ENCODE measurements at regions not wholly inside any gene's neighbourhood (a gene's known extent, or its start where the extent isn't known, plus 50 kb on each side); places are given as distances from the start of the nearest gene placed in this dataset.
"Not testable (repeated sequence)": the region's sequence is repeated elsewhere in the genome, so short reads cannot be mapped to it uniquely, and the experiment has no call there.

- H3K4me1 ChIP-seq (ENCODE audit: control insufficient read depth in 2 of 2, insufficient read depth in 2 of 2, low read length in 1 of 2) = no peaks in the 10 kb centered on the region
- WGBS, 2 donors = 83 to 87% methylated on average over 7 of the region's 7 CpGs
- H3K9me3 ChIP-seq (ENCODE audit: control insufficient read depth in 2 of 2, insufficient read depth in 1 of 2, low read depth in 1 of 2, low read length in 1 of 2) = no peaks in the 10 kb centered on the region
- no peaks in the 10 kb centered on the region for H3K36me3 ChIP-seq (ENCODE audit: control insufficient read depth in 2 of 2, insufficient read depth in 2 of 2, low read length in 1 of 2)
- no peak overlapping the region for H3K4me3 ChIP-seq (ENCODE audit: low read depth in 1 of 2, low read length in 2 of 2)
- no peaks in the 10 kb centered on the region for H3K27me3 ChIP-seq (ENCODE audit: control insufficient read depth in 1 of 2, insufficient read depth in 2 of 2, low read length in 2 of 2)
- no peak overlapping the region for H3K27ac ChIP-seq (ENCODE audit: low read depth in 2 of 2, low read length in 1 of 2)
Observed at GRCh38 chr9:90521811-90522570, 120.6 kb downstream of the DIRAS2 start.

- Histone ChIP-seq H3K27ac (ENCODE audit: low read depth in 2 of 2, low read length in 1 of 2) (no peak overlapping the region), H3K27me3 (ENCODE audit: control insufficient read depth in 1 of 2, insufficient read depth in 2 of 2, low read length in 2 of 2) (no peaks in the 10 kb centered on the region), H3K4me3 (ENCODE audit: low read depth in 1 of 2, low read length in 2 of 2) (no peak overlapping the region), H3K9me3 (ENCODE audit: control insufficient read depth in 2 of 2, insufficient read depth in 1 of 2, low read depth in 1 of 2, low read length in 1 of 2) (no peaks in the 10 kb centered on the region), H3K36me3 (ENCODE audit: control insufficient read depth in 2 of 2, insufficient read depth in 2 of 2, low read length in 1 of 2) (no peaks in the 10 kb centered on the region), H3K4me1 (ENCODE audit: control insufficient read depth in 2 of 2, insufficient read depth in 2 of 2, low read length in 1 of 2) (no peaks in the 10 kb centered on the region)
- WGBS, 2 donors = 28 to 40% methylated on average over 1 of the region's 1 CpG
Observed at GRCh38 chr9:90523958-90524357, 118.7 kb downstream of the DIRAS2 start.

- no peaks in the 10 kb centered on the region for H3K27me3 ChIP-seq (ENCODE audit: control insufficient read depth in 1 of 2, insufficient read depth in 2 of 2, low read length in 2 of 2)
- no peak overlapping the region for H3K27ac ChIP-seq (ENCODE audit: low read depth in 2 of 2, low read length in 1 of 2)
- no peaks in the 10 kb centered on the region for H3K9me3 ChIP-seq (ENCODE audit: control insufficient read depth in 2 of 2, insufficient read depth in 1 of 2, low read depth in 1 of 2, low read length in 1 of 2)
- no peaks in the 10 kb centered on the region for H3K36me3 ChIP-seq (ENCODE audit: control insufficient read depth in 2 of 2, insufficient read depth in 2 of 2, low read length in 1 of 2)
- H3K4me3 ChIP-seq (ENCODE audit: low read depth in 1 of 2, low read length in 2 of 2) = no peak overlapping the region
- H3K4me1 ChIP-seq (ENCODE audit: control insufficient read depth in 2 of 2, insufficient read depth in 2 of 2, low read length in 1 of 2) = no peaks in the 10 kb centered on the region
Observed at GRCh38 chr9:90526386-90526785, 116.2 kb downstream of the DIRAS2 start.

GRCh38 chr9:90536094-90536493 lies 106.5 kb downstream of the DIRAS2 start:
- H3K36me3 ChIP-seq (ENCODE audit: control insufficient read depth in 2 of 2, insufficient read depth in 2 of 2, low read length in 1 of 2); H3K27me3 ChIP-seq (ENCODE audit: control insufficient read depth in 1 of 2, insufficient read depth in 2 of 2, low read length in 2 of 2); H3K4me3 ChIP-seq (ENCODE audit: low read depth in 1 of 2, low read length in 2 of 2); H3K4me1 ChIP-seq (ENCODE audit: control insufficient read depth in 2 of 2, insufficient read depth in 2 of 2, low read length in 1 of 2); H3K27ac ChIP-seq (ENCODE audit: low read depth in 2 of 2, low read length in 1 of 2); H3K9me3 ChIP-seq (ENCODE audit: control insufficient read depth in 2 of 2, insufficient read depth in 1 of 2, low read depth in 1 of 2, low read length in 1 of 2): not testable (repeated sequence)
- 83 to 85% methylated on average over 4 of the region's 4 CpGs for WGBS, 2 donors

GRCh38 chr9:90538566-90538965 lies 104.1 kb downstream of the DIRAS2 start:
- 84 to 86% methylated on average over 4 of the region's 4 CpGs for WGBS, 2 donors
- no peaks in the 10 kb centered on the region for H3K27me3 ChIP-seq (ENCODE audit: control insufficient read depth in 1 of 2, insufficient read depth in 2 of 2, low read length in 2 of 2)

GRCh38 chr9:90539286-90539685 lies 103.3 kb downstream of the DIRAS2 start:
- no peak overlapping the region for H3K27ac ChIP-seq (ENCODE audit: low read depth in 2 of 2, low read length in 1 of 2)

More at GRCh38 chr9:90538566-90538965, 104.1 kb downstream of the DIRAS2 start:
- Histone ChIP-seq H3K4me1 (ENCODE audit: control insufficient read depth in 2 of 2, insufficient read depth in 2 of 2, low read length in 1 of 2) (no peaks in the 10 kb centered on the region), H3K9me3 (ENCODE audit: control insufficient read depth in 2 of 2, insufficient read depth in 1 of 2, low read depth in 1 of 2, low read length in 1 of 2) (no peaks in the 10 kb centered on the region), H3K36me3 (ENCODE audit: control insufficient read depth in 2 of 2, insufficient read depth in 2 of 2, low read length in 1 of 2) (no peaks in the 10 kb centered on the region), H3K4me3 (ENCODE audit: low read depth in 1 of 2, low read length in 2 of 2) (no peak overlapping the region), H3K27ac (ENCODE audit: low read depth in 2 of 2, low read length in 1 of 2) (no peak overlapping the region)

GRCh38 chr9:90540734-90541133 lies 101.9 kb downstream of the DIRAS2 start:
- H3K9me3 ChIP-seq (ENCODE audit: control insufficient read depth in 2 of 2, insufficient read depth in 1 of 2, low read depth in 1 of 2, low read length in 1 of 2) = no peaks in the 10 kb centered on the region
- H3K36me3 ChIP-seq (ENCODE audit: control insufficient read depth in 2 of 2, insufficient read depth in 2 of 2, low read length in 1 of 2) = no peaks in the 10 kb centered on the region
- WGBS, 2 donors = 77 to 97% methylated on average over 1 of the region's 1 CpG

More at GRCh38 chr9:90539286-90539685, 103.3 kb downstream of the DIRAS2 start:
- Histone ChIP-seq H3K36me3 (ENCODE audit: control insufficient read depth in 2 of 2, insufficient read depth in 2 of 2, low read length in 1 of 2) (no peaks in the 10 kb centered on the region), H3K27me3 (ENCODE audit: control insufficient read depth in 1 of 2, insufficient read depth in 2 of 2, low read length in 2 of 2) (no peaks in the 10 kb centered on the region), H3K4me3 (ENCODE audit: low read depth in 1 of 2, low read length in 2 of 2) (no peak overlapping the region), H3K9me3 (ENCODE audit: control insufficient read depth in 2 of 2, insufficient read depth in 1 of 2, low read depth in 1 of 2, low read length in 1 of 2) (no peaks in the 10 kb centered on the region), H3K4me1 (ENCODE audit: control insufficient read depth in 2 of 2, insufficient read depth in 2 of 2, low read length in 1 of 2) (no peaks in the 10 kb centered on the region)

GRCh38 chr9:90544488-90544887 lies 98.1 kb downstream of the DIRAS2 start:
- H3K27me3 ChIP-seq (ENCODE audit: control insufficient read depth in 1 of 2, insufficient read depth in 2 of 2, low read length in 2 of 2) = no peaks in the 10 kb centered on the region
- H3K36me3 ChIP-seq (ENCODE audit: control insufficient read depth in 2 of 2, insufficient read depth in 2 of 2, low read length in 1 of 2) = no peaks in the 10 kb centered on the region
- no peak overlapping the region for H3K27ac ChIP-seq (ENCODE audit: low read depth in 2 of 2, low read length in 1 of 2)
- no peaks in the 10 kb centered on the region for H3K4me1 ChIP-seq (ENCODE audit: control insufficient read depth in 2 of 2, insufficient read depth in 2 of 2, low read length in 1 of 2)
- 62 to 80% methylated on average over 2 of the region's 2 CpGs for WGBS, 2 donors
- no peak overlapping the region for H3K4me3 ChIP-seq (ENCODE audit: low read depth in 1 of 2, low read length in 2 of 2)
- H3K9me3 ChIP-seq (ENCODE audit: control insufficient read depth in 2 of 2, insufficient read depth in 1 of 2, low read depth in 1 of 2, low read length in 1 of 2) = no peaks in the 10 kb centered on the region

More at GRCh38 chr9:90540734-90541133, 101.9 kb downstream of the DIRAS2 start:
- Histone ChIP-seq H3K4me1 (ENCODE audit: control insufficient read depth in 2 of 2, insufficient read depth in 2 of 2, low read length in 1 of 2) (no peaks in the 10 kb centered on the region), H3K27me3 (ENCODE audit: control insufficient read depth in 1 of 2, insufficient read depth in 2 of 2, low read length in 2 of 2) (no peaks in the 10 kb centered on the region), H3K4me3 (ENCODE audit: low read depth in 1 of 2, low read length in 2 of 2) (no peak overlapping the region), H3K27ac (ENCODE audit: low read depth in 2 of 2, low read length in 1 of 2) (no peak overlapping the region)

DNA sequence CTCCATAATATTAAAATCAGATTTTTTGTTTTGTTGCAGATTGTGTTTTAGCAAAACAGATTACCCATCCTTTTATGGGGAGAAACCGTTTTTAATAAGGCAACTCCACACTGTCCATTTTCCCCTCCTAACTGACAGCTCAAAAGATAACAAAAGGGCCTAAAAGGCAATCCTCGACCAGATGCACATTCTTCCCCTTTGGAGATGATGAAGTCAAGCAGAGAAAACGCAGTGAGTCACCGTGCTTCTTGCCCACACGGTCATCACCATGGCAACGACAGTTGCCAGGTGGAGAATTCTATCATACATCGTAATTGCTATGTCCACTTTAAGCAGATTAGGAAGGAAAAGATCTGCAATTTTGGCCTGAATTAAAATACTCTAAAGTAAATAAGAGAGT lies 96.4 kb downstream of the DIRAS2 start:
- Histone ChIP-seq H3K4me3 (ENCODE audit: low read depth in 1 of 2, low read length in 2 of 2) (no peak overlapping the region), H3K27ac (ENCODE audit: low read depth in 2 of 2, low read length in 1 of 2) (no peak overlapping the region), H3K36me3 (ENCODE audit: control insufficient read depth in 2 of 2, insufficient read depth in 2 of 2, low read length in 1 of 2) (no peaks in the 10 kb centered on the region), H3K27me3 (ENCODE audit: control insufficient read depth in 1 of 2, insufficient read depth in 2 of 2, low read length in 2 of 2) (no peaks in the 10 kb centered on the region), H3K9me3 (ENCODE audit: control insufficient read depth in 2 of 2, insufficient read depth in 1 of 2, low read depth in 1 of 2, low read length in 1 of 2) (no peaks in the 10 kb centered on the region), H3K4me1 (ENCODE audit: control insufficient read depth in 2 of 2, insufficient read depth in 2 of 2, low read length in 1 of 2) (no peaks in the 10 kb centered on the region)
- 22 to 25% methylated on average over 7 of the region's 7 CpGs for WGBS, 2 donors

DNA sequence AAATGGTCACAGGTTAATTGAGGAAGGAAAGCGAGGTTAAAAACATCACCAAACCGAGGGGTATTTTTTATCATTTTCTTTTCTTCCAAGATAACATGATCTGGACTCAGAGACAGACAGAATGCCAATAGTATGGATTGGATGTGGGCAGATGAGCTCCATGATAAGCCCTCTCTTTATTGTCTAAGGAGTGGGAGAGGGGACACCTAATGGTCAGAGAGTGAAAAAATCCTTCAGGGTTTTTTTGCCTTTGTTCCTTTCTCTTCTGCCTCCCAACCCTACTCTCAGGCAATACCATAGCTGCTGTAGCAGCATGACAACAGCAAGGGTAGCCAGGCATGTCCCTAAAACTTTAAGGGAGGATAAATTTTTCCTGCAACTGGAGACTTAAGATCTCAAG lies 94.7 kb downstream of the DIRAS2 start:
- no peaks in the 10 kb centered on the region for H3K4me1 ChIP-seq (ENCODE audit: control insufficient read depth in 2 of 2, insufficient read depth in 2 of 2, low read length in 1 of 2)
- H3K4me3 ChIP-seq (ENCODE audit: low read depth in 1 of 2, low read length in 2 of 2) = no peak overlapping the region
- no peaks in the 10 kb centered on the region for H3K36me3 ChIP-seq (ENCODE audit: control insufficient read depth in 2 of 2, insufficient read depth in 2 of 2, low read length in 1 of 2)
- no peaks in the 10 kb centered on the region for H3K9me3 ChIP-seq (ENCODE audit: control insufficient read depth in 2 of 2, insufficient read depth in 1 of 2, low read depth in 1 of 2, low read length in 1 of 2)
- 91 to 93% methylated on average over 2 of the region's 2 CpGs for WGBS, 2 donors
- H3K27me3 ChIP-seq (ENCODE audit: control insufficient read depth in 1 of 2, insufficient read depth in 2 of 2, low read length in 2 of 2) = no peaks in the 10 kb centered on the region
- H3K27ac ChIP-seq (ENCODE audit: low read depth in 2 of 2, low read length in 1 of 2) = no peak overlapping the region
